MM.1S (cell line): ENCODE measurements at regions not wholly inside any gene's neighbourhood (a gene's known extent, or its start where the extent isn't known, plus 50 kb on each side); places are given as distances from the start of the nearest gene placed in this dataset.

Experiments
- DNase-seq: peaks from one replicate; pipeline ENCODE4 v3.0.0-alpha.2; 2015
- H2AFZ ChIP-seq: fragments of 300-600 bp; sonication (generic); 2 replicates; pipeline ENCODE4 v1.6.0; 2016; ENCODE audit warnings: antibody characterized with exemption, low read length
- H3F3A ChIP-seq: fragments of 300-600 bp; sonication (generic); 2 replicates; pipeline ENCODE4 v1.6.1; 2016; ENCODE audit warnings: mild to moderate bottlenecking, antibody characterized with exemption, low read length, moderate library complexity, mixed read lengths; ENCODE audit not compliant: insufficient read depth
- H3K27ac ChIP-seq: fragments of 300-600 bp; sonication (generic); 2 replicates; pipeline ENCODE4 v1.5.1; 2016; ENCODE audit warnings: mild to moderate bottlenecking, low read length
- H3K27me3 ChIP-seq: fragments of 300-600 bp; sonication (generic); replicated peaks from 2 replicates; pipeline ENCODE4 v1.6.0; 2016; ENCODE audit warnings: low read length; ENCODE audit not compliant: insufficient read depth
- H3K36me3 ChIP-seq: fragments of 300-600 bp; sonication (generic); replicated peaks from 2 replicates; pipeline ENCODE4 v1.6.1; 2016; ENCODE audit warnings: mild to moderate bottlenecking, low read length, mixed read lengths; ENCODE audit not compliant: insufficient read depth
- H3K4me1 ChIP-seq: fragments of 300-600 bp; sonication (generic); 2 replicates; pipeline ENCODE4 v1.6.1; 2016; ENCODE audit warnings: low read length, mixed read lengths
- H3K4me2 ChIP-seq: fragments of 300-600 bp; sonication (generic); 2 replicates; pipeline ENCODE4 v1.6.0; 2016; ENCODE audit warnings: low read depth, low read length
- H3K4me3 ChIP-seq: fragments of 300-600 bp; sonication (generic); 2 replicates; pipeline ENCODE4 v1.5.1; 2016; ENCODE audit warnings: low read length, mixed read lengths
- H3K79me2 ChIP-seq: fragments of 300-600 bp; sonication (generic); 2 replicates; pipeline ENCODE4 v1.6.1; 2016; ENCODE audit warnings: mixed run types, low read length, mixed read lengths
- H3K9ac ChIP-seq: fragments of 300-600 bp; sonication (generic); 2 replicates; pipeline ENCODE4 v1.6.1; 2016; ENCODE audit warnings: low read length, mixed read lengths
- H3K9me2 ChIP-seq: fragments of 300-600 bp; sonication (generic); replicated peaks from 2 replicates; pipeline ENCODE4 v1.6.1; 2016; ENCODE audit warnings: mild to moderate bottlenecking, low read length, mixed read lengths; ENCODE audit not compliant: insufficient read depth
- H3K9me3 ChIP-seq: fragments of 300-600 bp; sonication (generic); replicated peaks from 2 replicates; pipeline ENCODE4 v1.6.1; 2016; ENCODE audit warnings: mild to moderate bottlenecking, low read length, mixed read lengths; ENCODE audit not compliant: insufficient read depth
- H4K20me1 ChIP-seq: fragments of 300-600 bp; sonication (generic); 2 replicates; pipeline ENCODE4 v1.6.1; 2016; ENCODE audit warnings: mild to moderate bottlenecking, low read length, moderate library complexity, mixed read lengths; ENCODE audit not compliant: insufficient read depth
- CTCF ChIP-seq: fragments of 300-600 bp; sonication (generic); IDR thresholded peaks from 2 replicates; pipeline ENCODE4 v1.5.1; 2016; ENCODE audit warnings: antibody characterized with exemption, low read length, mixed read lengths
- EZH2 ChIP-seq: fragments of 300-600 bp; sonication (generic); optimal IDR thresholded peaks from 2 replicates; pipeline ENCODE3; 2017; ENCODE audit warnings: low read depth, mild to moderate bottlenecking, antibody characterized with exemption, low read length, mixed read lengths
- EZH2phosphoT487 ChIP-seq: fragments of 300-600 bp; sonication (generic); IDR thresholded peaks from 2 replicates; pipeline ENCODE4 v1.6.1; 2018; ENCODE audit warnings: antibody characterized with exemption, low read length

GRCh38 chr15:94021621-94022320 is 209.6 kb upstream of the MCTP2 start:
- Histone ChIP-seq H3K27ac (no peak overlapping the region), H3K9ac (no peak overlapping the region), H3K4me1 (no peaks in the 10 kb centered on the region), H3K9me3 (no peaks in the 10 kb centered on the region), H3K9me2 (no peaks in the 10 kb centered on the region), H4K20me1 (no peaks in the 10 kb centered on the region), H3K4me3 (no peak overlapping the region), H3K27me3 (no peaks in the 10 kb centered on the region), H2AFZ (no peak overlapping the region), H3K4me2 (no peak overlapping the region), H3F3A (no peaks in the 10 kb centered on the region), H3K79me2 (no peaks in the 10 kb centered on the region), H3K36me3 (no peaks in the 10 kb centered on the region)
- DNase-seq = no peak
- TF ChIP-seq CTCF = no peak
- TF ChIP-seq EZH2phosphoT487 = no peak
- no peak for TF ChIP-seq EZH2

GRCh38 chr15:94019062-94019461 is 212.3 kb upstream of the MCTP2 start:
- H3K9me3 ChIP-seq = no peaks in the 10 kb centered on the region
- H3K27me3 ChIP-seq = no peaks in the 10 kb centered on the region
- H3K36me3 ChIP-seq = no peaks in the 10 kb centered on the region
- no peak overlapping the region for H2AFZ ChIP-seq
- no peak overlapping the region for H3K9ac ChIP-seq
- H3K4me1 ChIP-seq = no peaks in the 10 kb centered on the region
- no peaks in the 10 kb centered on the region for H3F3A ChIP-seq
- no peak for DNase-seq
- H3K4me3 ChIP-seq = no peak overlapping the region
- H3K27ac ChIP-seq = no peak overlapping the region
- no peak for TF ChIP-seq CTCF
- no peak for TF ChIP-seq EZH2phosphoT487
- TF ChIP-seq EZH2 = no peak
- H3K79me2 ChIP-seq = no peaks in the 10 kb centered on the region
- H4K20me1 ChIP-seq = no peaks in the 10 kb centered on the region
- H3K4me2 ChIP-seq = no peak overlapping the region
- H3K9me2 ChIP-seq = no peaks in the 10 kb centered on the region

GRCh38 chr15:94015324-94015723 is 216.0 kb upstream of the MCTP2 start:
- Histone ChIP-seq H3K36me3 (no peaks in the 10 kb centered on the region), H3F3A (no peaks in the 10 kb centered on the region), H2AFZ (no peak overlapping the region), H3K4me3 (no peak overlapping the region), H3K4me2 (no peak overlapping the region), H3K27me3 (no peaks in the 10 kb centered on the region), H3K9me3 (no peaks in the 10 kb centered on the region), H3K9me2 (no peaks in the 10 kb centered on the region), H3K9ac (no peak overlapping the region), H3K27ac (no peak overlapping the region), H3K4me1 (no peaks in the 10 kb centered on the region), H4K20me1 (no peaks in the 10 kb centered on the region), H3K79me2 (no peaks in the 10 kb centered on the region)
- TF ChIP-seq EZH2phosphoT487 (no peak), CTCF (no peak)
- DNase-seq = no peak
